K562 (cell line): ENCODE measurements at regions not wholly inside any gene's neighbourhood (a gene's known extent, or its start where the extent isn't known, plus 50 kb on each side); places are given as distances from the start of the nearest gene placed in this dataset.

Experiments used
- ATAC-seq: fragments of 200-7000 bp; cut with Tn5 transposase; 3 replicates; pipeline ENCODE4 v1.9.1; 2020; ENCODE audit warnings: moderate library complexity
- BruUV-seq: library from RNA; stranded (reverse); fragments of 400-500 nt; replicated peaks from 2 replicates; lab custom pipeline; 2021; lab: Mats Ljungman, UMichigan
- CTCF ChIA-PET: fragments of 300-600 bp; formaldehyde crosslinking; extraction: SDS; loops from one replicate; lab custom pipeline; 2021; ENCODE audit warnings: low intra/inter-chr PET ratio; lab: Yijun Ruan, JAX
- POLR2A ChIA-PET: fragments of 300-600, 350-650 bp; sonication (Branson Sonifier 250); formaldehyde crosslinking; extraction: SDS; loops from one replicate; lab custom pipeline; 2021; ENCODE audit warnings: antibody characterized with exemption, inconsistent platforms; lab: Yijun Ruan, JAX
- DNase-seq, 4 experiments: peaks; one replicate each; pipeline versions ENCODE4 v3.0.0 to v3.0.0-alpha.2; 2011 to 2018; ENCODE audit warnings: low spot score in 3 of 4, mixed read lengths in 3 of 4; ENCODE audit errors: extremely low read depth in 1 of 4
- FAIRE-seq: peaks from 2 replicates; lab custom pipeline; 2011; peaks lifted over from hg19 to GRCh38; lab: Jason Lieb, UNC
- H2AFZ ChIP-seq: 2 replicates; pipeline ENCODE4 v1.6.0; 2011; ENCODE audit warnings: low read depth, low read length, control low read depth, inconsistent platforms
- H3K27ac ChIP-seq: fragments of 200-600 bp; 3 replicates; pipeline ENCODE4 v1.8.0; 2011; ENCODE audit warnings: low read depth, mild to moderate bottlenecking, control low read depth, inconsistent platforms, low read length, moderate library complexity, mixed read lengths; ENCODE audit errors: extremely low read depth
- H3K27me3 ChIP-seq, 2 experiments: fragments of 300-600 bp in 1 of 2; 2 replicates in 1 of 2; 3 replicates in 1 of 2; pipeline versions ENCODE4 v1.6.0 to v1.8.0; 2011; ENCODE audit warnings: inconsistent platforms in 2 of 2, low read length in 2 of 2, mild to moderate bottlenecking in 1 of 2, mixed read lengths in 1 of 2, moderate library complexity in 1 of 2; ENCODE audit not compliant: control insufficient read depth in 2 of 2, insufficient read depth in 2 of 2
- H3K36me3 ChIP-seq: fragments of 300-600 bp; 3 replicates; pipeline ENCODE4 v1.8.0; 2011; ENCODE audit warnings: mild to moderate bottlenecking, low read length, inconsistent platforms; ENCODE audit not compliant: control insufficient read depth, insufficient read depth
- H3K4me1 ChIP-seq, 2 experiments: fragments of 200-600 bp in 1 of 2; replicated peaks in 1 of 2; 2 replicates in 1 of 2; 3 replicates in 1 of 2; pipeline versions ENCODE4 v1.5.1 to v1.8.0; 2011; ENCODE audit warnings: inconsistent platforms in 2 of 2, low read length in 2 of 2, mild to moderate bottlenecking in 1 of 2, mixed read lengths in 1 of 2, moderate library complexity in 1 of 2; ENCODE audit not compliant: control insufficient read depth in 2 of 2, insufficient read depth in 2 of 2
- H3K4me2 ChIP-seq: 2 replicates; pipeline ENCODE4 v1.6.1; 2011; ENCODE audit warnings: low read length, control low read depth, inconsistent platforms, mixed read lengths; ENCODE audit not compliant: insufficient read depth
- H3K4me3 ChIP-seq: fragments of 200-600 bp; sonication (generic), shearing (Covaris generic); 2 replicates; pipeline ENCODE4 v1.5.1; 2016; ENCODE audit warnings: control low read depth, inconsistent platforms
- H3K79me2 ChIP-seq: fragments of 200-600 bp; 3 replicates; pipeline ENCODE4 v1.8.0; 2011; ENCODE audit warnings: low read length, inconsistent platforms; ENCODE audit not compliant: control insufficient read depth, insufficient read depth
- H3K9ac ChIP-seq, 2 experiments: 2 replicates each; pipeline versions ENCODE4 v1.6.0 to v1.6.1; 2011; ENCODE audit warnings: low read depth in 2 of 2, low read length in 2 of 2, control low read depth in 1 of 2, inconsistent platforms in 1 of 2, mild to moderate bottlenecking in 1 of 2, mixed read lengths in 1 of 2; ENCODE audit not compliant: insufficient read depth in 1 of 2
- H3K9me1 ChIP-seq: one replicate; pipeline ENCODE4 v1.6.0; 2011; ENCODE audit warnings: inconsistent platforms, mild to moderate bottlenecking, low read length, moderate library complexity; ENCODE audit not compliant: control insufficient read depth, insufficient read depth
- H3K9me3 ChIP-seq: replicated peaks from 2 replicates; pipeline ENCODE4 v1.5.1; 2011; ENCODE audit warnings: low read depth, low read length, inconsistent platforms; ENCODE audit not compliant: control insufficient read depth, insufficient read depth
- H4K20me1 ChIP-seq: replicated peaks from 2 replicates; pipeline ENCODE4 v1.6.1; 2011; ENCODE audit warnings: low read length, inconsistent platforms, mixed read lengths; ENCODE audit not compliant: control insufficient read depth, insufficient read depth
- CBFA2T2 ChIP-seq: fragments of 450-650 bp; conservative IDR thresholded peaks from 2 replicates; pipeline ENCODE4 v1.6.1; 2017; ENCODE audit warnings: mild to moderate bottlenecking
- ELK1 ChIP-seq: sonication (generic); formaldehyde crosslinking; IDR thresholded peaks from 2 replicates; pipeline ENCODE4 v1.8.1; 2022; ENCODE audit warnings: missing genetic modification reagents
- FOSL1 ChIP-seq: fragments of 200-800 bp; sonication (Bioruptor generic); conservative IDR thresholded peaks from 2 replicates; pipeline ENCODE4 v1.6.1; 2016; ENCODE audit warnings: missing genetic modification characterization, missing compliant biosample characterization
- FOXM1 ChIP-seq, 2 experiments: fragments of 450-650 bp in 1 of 2; sonication (generic) in 1 of 2; formaldehyde crosslinking in 1 of 2; IDR thresholded peaks; 2 replicates each; pipeline versions ENCODE4 v1.6.1 to v1.9.0; 2017 to 2022; ENCODE audit warnings: low read depth in 2 of 2, mild to moderate bottlenecking in 2 of 2, missing genetic modification reagents in 1 of 2, moderate library complexity in 1 of 2
- JUNB ChIP-seq: fragments of 450-650 bp; formaldehyde crosslinking; conservative IDR thresholded peaks from 2 replicates; pipeline ENCODE4 v1.4.0; 2020; ENCODE audit warnings: mild to moderate bottlenecking
- KLF6 ChIP-seq: fragments of 250-450 bp; sonication (Bioruptor Pico); IDR thresholded peaks from 2 replicates; pipeline ENCODE4 v1.4.0; 2020; ENCODE audit warnings: mild to moderate bottlenecking, moderate library complexity, borderline replicate concordance
- NFIX ChIP-seq: fragments of 250-450 bp; sonication (Bioruptor Pico); IDR thresholded peaks from 2 replicates; pipeline ENCODE4 v1.4.0; 2020; ENCODE audit warnings: low read depth, mild to moderate bottlenecking, moderate library complexity
- NR2F6 ChIP-seq: fragments of 450-650 bp; formaldehyde crosslinking; IDR thresholded peaks from 2 replicates; pipeline ENCODE4 v1.4.0; 2020; ENCODE audit warnings: mild to moderate bottlenecking
- PCBP1 ChIP-seq: fragments of 200-400 bp; formaldehyde crosslinking; IDR thresholded peaks from 2 replicates; pipeline ENCODE4 v1.6.1; 2018; ENCODE audit warnings: mild to moderate bottlenecking, low read depth, low read length; ENCODE audit not compliant: poor library complexity, severe bottlenecking
- PHB ChIP-seq: fragments of 250-450 bp; sonication (Bioruptor Pico); IDR thresholded peaks from 2 replicates; pipeline ENCODE4 v1.5.0; 2021
- SAFB2 ChIP-seq: fragments of 200-400 bp; formaldehyde crosslinking; IDR thresholded peaks from 2 replicates; pipeline ENCODE4 v1.6.1; 2018; ENCODE audit warnings: borderline replicate concordance, low read length, low read depth, moderate library complexity; ENCODE audit not compliant: severe bottlenecking
- STAG1 ChIP-seq: sonication (generic); formaldehyde crosslinking; IDR thresholded peaks from 2 replicates; pipeline ENCODE4 v1.5.0; 2020; ENCODE audit warnings: missing genetic modification reagents, borderline replicate concordance
- TBL1XR1 ChIP-seq, 2 experiments: IDR thresholded peaks; 2 replicates each; pipeline ENCODE4 v1.6.1; 2012; ENCODE audit warnings: improper control_type of control experiment in 2 of 2, low read length in 2 of 2, mild to moderate bottlenecking in 1 of 2
- ZBTB5 ChIP-seq: fragments of 450-650 bp; IDR thresholded peaks from 2 replicates; pipeline ENCODE4 v1.6.1; 2017; ENCODE audit warnings: antibody characterized with exemption
- WGBS: fragments of 100-300 bp; shearing (Covaris generic); methylation state at CpG from one replicate; pipeline ENCODE4 v1.1.6; 2016; ENCODE audit warnings: low coverage, mixed read lengths; ENCODE audit not compliant: insufficient coverage; ENCODE audit errors: missing lambda C conversion rate; 5-methylcytosine and 5-hydroxymethylcytosine counted together
- in situ Hi-C: fragments of 300-500 bp; cut with MboI; formaldehyde crosslinking; loops from 4 replicates; pipeline ENCODE4 v1.15.0; 2018; ENCODE audit warnings: inconsistent platforms, mixed read lengths
- intact Hi-C: fragments of 100-400 bp; cut with micrococcal nuclease; formaldehyde crosslinking; loops from 2 replicates; pipeline ENCODE4 v1.14.2; 2022

GRCh38 chr7:113787106-113787505, 131.7 kb downstream of the PPP1R3A start:
- Histone ChIP-seq H3K36me3 (no peaks in the 10 kb centered on the region), H3K27ac (no peak overlapping the region), H3K4me2 (no peak overlapping the region), H3K79me2 (no peaks in the 10 kb centered on the region), H3K9ac (no peak overlapping the region), H2AFZ (no peak overlapping the region), H3K4me3 (no peak overlapping the region), H4K20me1 (no peaks in the 10 kb centered on the region), H3K9me1 (no peaks in the 10 kb centered on the region), H3K27me3 (no peaks in the 10 kb centered on the region), H3K9me3 (0 out of 2 replicates have a peak, but pooled peaks cover 1% of the 10 kb centered on the region), H3K4me1 (no peaks in the 10 kb centered on the region)
- in situ Hi-C loops (no loop called here), intact Hi-C loops (no loop called here)
- CTCF ChIA-PET: no interaction called here
- TF ChIP-seq KLF6 (CRISPR knock-in tag) (no peak), NR2F6 (CRISPR knock-in tag) (no peak), SAFB2 (no peak), ELK1 (CRISPR knock-in tag) (no peak), FOSL1 (tag) (no peak), PCBP1 (no peak), STAG1 (CRISPR knock-in tag) (no peak), JUNB (CRISPR knock-in tag) (no peak), FOXM1 (IDR thresholded peaks at IDR 0.05; ENCODE audit: low read depth) (no peak), FOXM1 (CRISPR knock-in tag; IDR thresholded peaks at IDR 0.05; ENCODE audit: low read depth) (no peak), PHB (no peak), NFIX (CRISPR knock-in tag) (no peak), TBL1XR1 (IDR thresholded peaks at IDR 0.05; ENCODE audit: low read length in 2 of 2) (no peak), ZBTB5 (no peak), CBFA2T2 (no peak)
- POLR2A ChIA-PET: no interaction called here
- no peak for FAIRE-seq
- no peak for DNase-seq
- no TSS peak for BruUV-seq
- WGBS: 2% methylated on average over 2 of the region's 2 CpGs
- no peak for ATAC-seq
